Common myeloid progenitor, CD34-positive (primary cell): ENCODE measurements at regions not wholly inside any gene's neighbourhood (a gene's known extent, or its start where the extent isn't known, plus 50 kb on each side); places are given as distances from the start of the nearest gene placed in this dataset.

Source experiments
- CTCF ChIA-PET: fragments of 350-600 bp; sonication (Branson Sonifier 250); formaldehyde crosslinking; loops from one replicate; lab custom pipeline; 2021; ENCODE audit warnings: antibody characterized with exemption; lab: Charles Lee
- POLR2A ChIA-PET: fragments of 350-600 bp; sonication (Branson Sonifier 250); formaldehyde crosslinking; loops from one replicate; lab custom pipeline; 2021; ENCODE audit warnings: antibody characterized with exemption; lab: Charles Lee
- DNase-seq, 3 donors: peaks; one replicate each; pipeline versions ENCODE4 v3.0.0 to v3.0.0-alpha.2; 2013
- H3K27ac ChIP-seq, 2 experiments: 1 replicate in 1 of 2; 2 replicates in 1 of 2; pipeline ENCODE4 v1.7.0; 2013; ENCODE audit warnings: inconsistent platforms in 2 of 2, low read length in 2 of 2, mild to moderate bottlenecking in 2 of 2, low read depth in 1 of 2, moderate library complexity in 1 of 2; ENCODE audit not compliant: severe bottlenecking in 2 of 2, insufficient read depth in 1 of 2, poor library complexity in 1 of 2
- H3K27me3 ChIP-seq, 5 experiments: replicated peaks in 2 of 5; 1 replicate in 3 of 5; 2 replicates in 2 of 5; pipeline versions ENCODE4 v1.6.1 to v1.7.0; 2013; ENCODE audit warnings: low read length in 4 of 5, mild to moderate bottlenecking in 2 of 5, moderate library complexity in 2 of 5, inconsistent platforms in 1 of 5; ENCODE audit not compliant: insufficient read depth in 5 of 5, control insufficient read depth in 4 of 5
- H3K36me3 ChIP-seq, 4 experiments: 1 replicate in 2 of 4; 2 replicates in 2 of 4; pipeline versions ENCODE4 v1.6.1 to v1.7.0; 2013; ENCODE audit warnings: low read length in 3 of 4, control low read depth in 1 of 4, mild to moderate bottlenecking in 1 of 4; ENCODE audit not compliant: control insufficient read depth in 4 of 4, insufficient read depth in 4 of 4
- H3K4me1 ChIP-seq, 4 experiments: 1 replicate in 3 of 4; 2 replicates in 1 of 4; pipeline versions ENCODE4 v1.6.1 to v1.7.1; 2013; ENCODE audit warnings: low read length in 3 of 4, mild to moderate bottlenecking in 3 of 4, control low read depth in 1 of 4, inconsistent platforms in 1 of 4, moderate library complexity in 1 of 4; ENCODE audit not compliant: control insufficient read depth in 4 of 4, insufficient read depth in 4 of 4; ENCODE audit errors: control extremely low read depth in 1 of 4
- H3K4me3 ChIP-seq, 7 experiments: 1 replicate in 4 of 7; 2 replicates in 3 of 7; pipeline versions ENCODE4 v1.5.1 to v1.7.0; 2013; ENCODE audit warnings: mild to moderate bottlenecking in 7 of 7, low read length in 6 of 7, moderate library complexity in 6 of 7, inconsistent platforms in 2 of 7, low read depth in 2 of 7, control low read depth in 1 of 7; ENCODE audit not compliant: insufficient read depth in 4 of 7, control insufficient read depth in 1 of 7; ENCODE audit errors: extremely low read depth in 1 of 7
- H3K9me3 ChIP-seq, 5 experiments: 1 replicate in 4 of 5; 2 replicates in 1 of 5; pipeline versions ENCODE4 v1.6.1 to v1.7.1; 2013; ENCODE audit warnings: low read length in 4 of 5, mild to moderate bottlenecking in 2 of 5, inconsistent platforms in 1 of 5, low read depth in 1 of 5, moderate library complexity in 1 of 5; ENCODE audit not compliant: control insufficient read depth in 4 of 5, insufficient read depth in 2 of 5; ENCODE audit errors: control extremely low read depth in 1 of 5
- WGBS: methylation state at CpG from one replicate; pipeline ENCODE4 v1.1.5; 2013; ENCODE audit not compliant: insufficient coverage; 5-methylcytosine and 5-hydroxymethylcytosine counted together

GRCh38 chrX:3968749-3969148, 255.3 kb upstream of the PRKX start:
- WGBS = 98% methylated on average over 4 of the region's 4 CpGs
- CTCF ChIA-PET = no interaction called here

GRCh38 chrX:3963980-3964379, 250.5 kb upstream of the PRKX start:
- POLR2A ChIA-PET = no interaction called here
- Histone ChIP-seq H3K27me3 (peaks cover 0 to 18% (median 6%) of the 10 kb centered on the region in 5 experiments), H3K36me3 (no peaks in the 10 kb centered on the region), H3K4me3 (no peak overlapping the region), H3K4me1 (no peaks in the 10 kb centered on the region), H3K27ac (no peak overlapping the region), H3K9me3 (peaks cover 0 to 1% (median 0%) of the 10 kb centered on the region in 5 experiments)
- CTCF ChIA-PET = no interaction called here
- 71% methylated on average over 2 of the region's 6 CpGs for WGBS
- no peak for DNase-seq

More at GRCh38 chrX:3968749-3969148, 255.3 kb upstream of the PRKX start:
- Histone ChIP-seq H3K4me1 (no peaks in the 10 kb centered on the region), H3K27me3 (peaks cover 0 to 8% (median 0%) of the 10 kb centered on the region in 5 experiments), H3K4me3 (no peak overlapping the region), H3K27ac (no peak overlapping the region), H3K9me3 (no peaks in the 10 kb centered on the region), H3K36me3 (no peaks in the 10 kb centered on the region)
- DNase-seq = no peak
- POLR2A ChIA-PET = no interaction called here

GRCh38 chrX:3962511-3963311, 249.3 kb upstream of the PRKX start:
- Histone ChIP-seq H3K4me3 (peak overlapping the region in 1 of 7 experiments; percentile 16), H3K36me3 (no peaks in the 10 kb centered on the region), H3K9me3 (peaks cover 0 to 1% (median 0%) of the 10 kb centered on the region in 5 experiments), H3K27ac (no peak overlapping the region), H3K27me3 (peaks cover 0 to 18% (median 6%) of the 10 kb centered on the region in 5 experiments), H3K4me1 (no peaks in the 10 kb centered on the region)
- 4% methylated on average over 8 of the region's 13 CpGs for WGBS
- POLR2A ChIA-PET = no interaction called here
- CTCF ChIA-PET = interaction anchor here (1.2 to 1.4 kb wide), 2 partner anchors 1913 to 1915 kb away, joined by 3 read pairs; no protein-coding TSS in a partner anchor
- peak in 2 of 3 donors; percentile 20 to 44 for DNase-seq

- ChIA-PET POLR2A (no interaction called here), CTCF (no interaction called here)
- Histone ChIP-seq H3K4me1 (no peaks in the 10 kb centered on the region), H3K36me3 (no peaks in the 10 kb centered on the region), H3K9me3 (peaks cover 0 to 1% (median 0%) of the 10 kb centered on the region in 5 experiments), H3K27ac (no peak overlapping the region), H3K4me3 (no peak overlapping the region), H3K27me3 (peaks cover 0 to 18% (median 6%) of the 10 kb centered on the region in 5 experiments)
- DNase-seq = no peak
Observed at GRCh38 chrX:3960952-3961351, 247.5 kb upstream of the PRKX start.

GRCh38 chrX:3951859-3952258, 238.4 kb upstream of the PRKX start:
- Histone ChIP-seq H3K27ac (no peak overlapping the region), H3K4me3 (no peak overlapping the region), H3K4me1 (no peaks in the 10 kb centered on the region), H3K27me3 (peaks cover 0 to 8% (median 0%) of the 10 kb centered on the region in 5 experiments), H3K9me3 (no peaks in the 10 kb centered on the region), H3K36me3 (no peaks in the 10 kb centered on the region)
- ChIA-PET CTCF (no interaction called here), POLR2A (no interaction called here)
- no peak for DNase-seq
- 100% methylated on average over 2 of the region's 2 CpGs for WGBS

GRCh38 chrX:3950373-3950772, 236.9 kb upstream of the PRKX start:
- no peak for DNase-seq
- Histone ChIP-seq H3K27ac (no peak overlapping the region), H3K4me1 (no peaks in the 10 kb centered on the region), H3K36me3 (no peaks in the 10 kb centered on the region), H3K4me3 (no peak overlapping the region), H3K27me3 (peaks cover 0 to 8% (median 0%) of the 10 kb centered on the region in 5 experiments), H3K9me3 (no peaks in the 10 kb centered on the region)
- POLR2A ChIA-PET = no interaction called here
- 100% methylated on average over 2 of the region's 3 CpGs for WGBS
- CTCF ChIA-PET = no interaction called here

- no peak for DNase-seq
- Histone ChIP-seq H3K27ac (no peak overlapping the region), H3K4me3 (no peak overlapping the region), H3K36me3 (no peaks in the 10 kb centered on the region), H3K4me1 (no peaks in the 10 kb centered on the region), H3K27me3 (peaks cover 0 to 8% (median 0%) of the 10 kb centered on the region in 5 experiments), H3K9me3 (peaks cover 0 to 3% (median 0%) of the 10 kb centered on the region in 5 experiments)
- ChIA-PET POLR2A (no interaction called here), CTCF (no interaction called here)
- 89% methylated on average over 2 of the region's 3 CpGs for WGBS
Observed at GRCh38 chrX:3943965-3944364, 230.5 kb upstream of the PRKX start.
